Fibroblast of peridontal ligament (primary cell): ENCODE measurements at regions not wholly inside any gene's neighbourhood (a gene's known extent, or its start where the extent isn't known, plus 50 kb on each side); places are given as distances from the start of the nearest gene placed in this dataset.

Source experiments
- DNase-seq: peaks from one replicate; pipeline ENCODE4 v3.0.0-alpha.2; 2010; ENCODE audit errors: extremely low read depth

DNA sequence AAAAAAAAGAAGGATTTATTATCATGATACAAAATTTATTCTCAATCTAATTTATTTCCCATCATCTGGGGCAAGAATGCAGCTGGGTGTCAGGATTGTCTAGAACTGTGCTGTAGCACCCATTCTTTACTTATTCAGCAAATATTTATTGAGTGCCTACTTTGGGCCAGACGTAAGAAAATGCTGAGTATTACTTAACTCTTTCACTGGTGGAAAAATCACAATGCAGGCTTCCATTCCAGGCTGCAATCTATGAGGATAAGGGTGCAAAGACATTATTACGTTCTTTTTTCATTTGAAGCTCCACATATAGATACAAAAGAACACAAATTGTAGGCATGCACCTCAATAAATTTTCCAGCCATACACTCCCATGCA lies 86.0 kb upstream of the CDKN3 start:
- no peak for DNase-seq

DNA sequence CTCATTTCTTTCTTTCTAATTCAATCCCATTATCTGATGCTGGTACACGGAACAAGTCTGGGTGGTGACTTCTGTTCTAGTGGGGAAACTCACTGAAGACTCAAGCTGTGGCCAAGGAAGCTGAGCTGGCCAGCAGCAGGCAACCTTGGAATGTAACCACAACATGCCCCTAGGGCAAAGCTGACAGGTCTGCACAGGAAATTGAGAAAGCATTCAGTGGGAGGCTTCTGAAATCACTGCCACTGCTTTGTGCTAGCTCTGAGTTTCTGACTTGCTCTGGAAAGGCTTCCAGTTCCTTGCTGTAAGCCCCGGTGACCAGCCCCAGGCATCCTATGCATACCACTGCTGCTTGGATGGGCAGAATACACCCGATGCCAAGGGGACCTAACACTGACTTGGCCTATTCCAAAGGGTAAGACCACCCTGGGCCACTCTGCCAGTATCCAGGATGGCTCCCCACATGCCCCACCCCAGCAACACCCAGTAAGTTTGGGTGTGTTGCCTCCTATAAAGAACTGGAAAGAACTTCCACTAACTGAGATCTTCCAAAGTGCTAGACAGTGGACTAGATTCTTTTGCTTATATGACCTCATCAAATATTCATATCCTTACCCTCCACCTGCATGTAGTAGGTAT lies 84.5 kb upstream of the CDKN3 start:
- peak; percentile 69 for DNase-seq

- no peak for DNase-seq
Measured at GRCh38 chr14:54314365-54315104, 82.3 kb upstream of the CDKN3 start.

DNA sequence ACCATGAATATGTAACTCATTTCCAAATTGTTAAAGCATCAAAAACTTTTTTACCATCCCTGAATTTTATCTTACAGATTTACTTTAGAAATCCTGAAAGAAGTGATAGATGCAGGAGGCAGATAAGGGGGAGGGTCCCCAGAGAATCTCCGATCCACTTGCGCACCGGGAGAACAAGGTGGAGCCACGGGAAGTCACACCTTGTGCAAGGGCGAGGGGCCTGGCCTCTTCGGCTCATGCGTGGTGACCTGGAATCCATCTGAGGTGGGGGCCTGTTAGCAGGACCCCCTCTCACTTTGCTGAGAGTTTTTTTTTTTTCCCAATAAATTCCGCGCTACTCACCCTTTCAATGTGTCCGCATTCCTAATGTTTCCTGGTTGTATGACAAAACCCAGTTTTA lies 80.2 kb upstream of the CDKN3 start:
- no peak for DNase-seq

DNA sequence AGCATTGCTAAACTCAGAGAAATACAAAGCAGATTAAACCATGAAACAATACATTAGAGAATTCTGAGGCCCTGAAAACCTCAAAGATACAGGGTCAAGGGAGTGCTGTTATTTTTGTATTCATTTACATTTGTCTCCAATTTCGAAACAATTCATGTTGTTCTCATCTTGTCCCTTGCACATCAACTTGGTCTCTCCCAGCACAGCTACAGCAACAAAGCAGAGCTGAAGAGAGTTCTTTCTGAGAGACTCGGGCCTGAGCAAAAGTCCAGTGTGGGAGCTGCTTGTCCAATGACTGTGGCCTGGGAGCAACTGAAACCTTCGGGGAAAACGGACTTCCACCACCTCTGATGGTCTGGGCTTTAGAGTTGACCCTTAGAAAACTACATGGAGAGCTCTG lies 79.4 kb upstream of the CDKN3 start:
- no peak for DNase-seq

GRCh38 chr14:54322246-54322645 lies 74.6 kb upstream of the CDKN3 start:
- DNase-seq: no peak

DNA sequence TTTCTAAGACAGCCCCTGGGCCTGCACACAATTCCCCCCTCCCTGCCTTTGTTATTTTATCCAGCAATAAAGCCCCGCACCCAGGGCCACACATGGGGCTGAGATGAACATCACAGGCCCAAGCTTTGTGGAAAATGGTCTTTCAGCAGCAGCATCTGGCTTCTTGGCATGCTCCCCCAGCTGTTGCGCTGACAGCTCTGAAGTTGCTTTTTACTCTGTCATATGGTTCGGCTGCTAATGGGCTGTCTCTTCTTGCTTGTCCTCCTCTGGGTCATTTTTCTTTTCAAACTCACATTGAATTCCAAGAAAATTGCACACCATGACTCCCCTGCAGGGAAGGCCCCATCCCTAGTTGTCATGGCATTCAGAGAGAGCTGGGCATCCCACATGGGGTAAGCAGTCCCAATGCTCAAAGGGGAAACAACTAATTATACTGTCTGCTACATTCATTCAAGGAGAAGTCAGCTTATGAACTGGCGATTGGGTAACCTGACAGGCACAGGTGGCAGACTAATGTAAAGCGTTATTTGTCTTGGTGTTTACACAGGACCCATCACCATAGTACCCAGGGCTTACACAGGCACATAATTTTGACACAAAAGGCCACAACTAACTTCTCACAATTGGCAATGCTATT lies 74.0 kb upstream of the CDKN3 start:
- DNase-seq: no peak

DNA sequence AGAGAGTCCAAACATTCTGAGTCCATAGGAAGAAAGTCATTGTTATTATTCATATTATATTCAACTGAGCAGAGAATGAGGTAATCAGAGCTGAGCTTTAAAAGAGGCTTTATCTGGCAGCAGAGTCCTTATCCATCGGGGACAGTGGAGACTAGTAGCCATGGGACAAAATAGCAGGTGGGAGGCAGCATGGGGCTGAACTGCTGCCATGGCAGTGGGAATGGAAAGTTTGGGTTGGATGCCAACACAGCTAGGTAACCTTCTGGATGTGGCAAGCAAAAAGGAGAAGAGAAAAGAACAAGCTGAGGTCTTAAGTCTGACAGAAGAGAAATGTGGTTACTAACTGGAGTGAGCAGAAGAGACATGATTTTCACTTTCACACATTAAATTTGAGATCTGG lies 71.0 kb upstream of the CDKN3 start:
- no peak for DNase-seq

- DNase-seq: peak; percentile 77
Measured at GRCh38 chr14:54329082-54329695, 67.6 kb upstream of the CDKN3 start.

DNA sequence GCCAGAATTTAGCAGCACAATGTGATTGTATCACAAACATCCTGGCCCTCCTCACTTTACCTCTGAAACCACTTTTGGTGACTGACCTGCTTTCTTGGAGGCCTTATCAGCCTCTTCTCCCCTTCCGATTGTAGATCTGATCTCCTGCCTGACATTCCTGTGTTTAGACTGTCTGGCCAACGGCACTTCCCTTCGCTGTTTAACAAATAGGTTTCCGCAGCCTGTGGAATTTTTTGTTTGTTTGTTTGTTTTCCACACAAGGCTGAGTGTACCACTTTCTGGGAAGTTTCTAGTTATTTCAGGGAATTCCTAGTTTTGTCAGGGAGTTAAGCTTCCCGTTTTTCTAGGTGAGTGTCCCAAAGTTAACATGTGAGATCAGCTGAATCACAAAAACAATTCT lies 65.9 kb upstream of the CDKN3 start:
- no peak for DNase-seq

GRCh38 chr14:54331516-54331915 lies 65.3 kb upstream of the CDKN3 start:
- no peak for DNase-seq

- no peak for DNase-seq
Measured at GRCh38 chr14:54332490-54332889, 64.3 kb upstream of the CDKN3 start.

- DNase-seq: no peak
Measured at GRCh38 chr14:54333511-54333910, 63.3 kb upstream of the CDKN3 start.

DNA sequence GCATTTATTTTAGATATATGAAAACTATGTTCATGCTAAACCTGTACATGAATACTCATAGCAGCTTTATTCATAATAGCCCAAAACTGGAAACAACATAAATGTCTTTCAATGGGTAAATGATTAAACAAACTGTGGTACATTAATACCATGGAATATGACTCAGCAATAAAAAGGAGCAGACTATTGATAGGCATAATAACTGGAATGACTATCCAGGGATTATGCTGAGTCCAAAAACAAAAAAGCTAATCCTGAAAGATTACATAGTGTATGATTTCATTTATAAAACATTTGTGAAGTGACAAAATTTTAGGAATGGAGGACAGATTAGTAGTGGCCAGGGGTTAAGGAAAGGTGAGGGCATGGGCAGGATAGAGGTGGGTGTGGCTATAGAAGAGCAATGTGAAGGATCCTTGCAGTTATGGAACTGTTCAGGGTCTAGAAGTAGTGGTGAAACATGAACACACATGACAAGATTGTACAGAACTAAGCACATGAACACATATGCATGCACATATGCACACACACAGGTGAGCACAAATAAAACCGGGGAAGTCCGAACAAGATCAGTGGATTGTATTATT lies 61.1 kb upstream of the CDKN3 start:
- DNase-seq: no peak

- DNase-seq: no peak
Measured at GRCh38 chr14:54337314-54337713, 59.5 kb upstream of the CDKN3 start.

- DNase-seq: peak; percentile 65
Measured at GRCh38 chr14:54338696-54339317, 58.0 kb upstream of the CDKN3 start.

GRCh38 chr14:54339771-54340170 lies 57.0 kb upstream of the CDKN3 start:
- DNase-seq: no peak

GRCh38 chr14:54342806-54343205 lies 54.0 kb upstream of the CDKN3 start:
- no peak for DNase-seq

DNA sequence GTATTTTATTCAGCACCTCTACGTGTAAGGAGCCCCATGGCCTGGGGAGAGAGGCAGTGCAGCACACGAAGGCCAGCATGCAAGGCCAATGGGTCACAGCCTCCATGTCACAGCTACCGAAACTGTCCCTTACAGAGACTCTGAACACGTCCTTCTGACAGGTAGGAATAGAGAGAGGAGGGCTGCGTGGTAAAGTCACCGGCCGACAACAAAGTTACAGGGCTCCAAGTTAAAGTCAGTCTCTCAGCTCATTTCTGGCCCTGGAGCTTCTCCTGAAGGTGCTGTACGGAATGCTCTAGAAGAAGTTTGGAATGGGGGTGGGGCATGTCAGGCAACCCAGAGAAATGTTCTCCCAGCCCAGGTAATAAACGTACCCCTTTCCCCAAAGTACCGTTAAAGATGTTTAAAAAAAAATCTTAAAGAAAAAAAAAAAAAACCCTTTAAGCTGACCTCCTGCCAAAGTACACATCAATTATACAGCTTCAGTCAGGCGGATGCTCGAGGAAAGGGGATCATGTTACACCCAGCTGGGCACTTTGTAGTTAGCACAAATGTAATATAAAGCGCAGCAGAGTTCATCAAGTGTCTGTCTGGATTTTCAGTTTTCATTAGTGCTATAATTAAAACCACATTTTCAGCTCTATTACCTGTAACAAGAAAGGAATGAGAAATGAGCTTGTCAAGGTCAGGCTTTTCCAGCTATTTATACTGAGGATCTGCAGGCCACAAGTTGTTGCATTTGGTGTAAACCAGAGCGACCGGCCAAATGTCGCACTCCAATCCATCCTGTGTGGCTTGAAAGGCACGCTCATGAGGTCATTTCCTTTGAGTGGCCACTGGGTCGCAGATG lies 53.3 kb upstream of the CDKN3 start:
- DNase-seq: peak; percentile 68

DNA sequence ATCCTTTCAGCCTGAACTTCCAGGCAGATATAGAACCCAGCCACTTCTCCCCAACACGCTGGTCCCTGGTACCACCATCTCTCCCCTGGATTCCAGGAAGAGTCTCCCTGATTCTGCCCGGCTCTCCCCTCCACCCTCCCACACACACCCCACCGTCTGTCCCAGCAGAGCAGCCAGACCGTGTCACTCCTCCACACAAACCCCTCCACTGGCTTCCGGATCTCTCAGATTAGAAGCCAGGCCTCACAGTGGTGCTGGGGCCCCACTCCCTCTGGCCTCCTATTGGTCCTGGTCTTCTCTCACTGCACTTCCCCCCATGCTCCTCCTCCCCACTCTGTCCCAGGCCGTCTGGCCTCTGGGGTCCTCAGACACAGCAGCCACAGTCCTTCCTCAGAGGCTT lies 52.4 kb upstream of the CDKN3 start:
- DNase-seq: no peak

DNA sequence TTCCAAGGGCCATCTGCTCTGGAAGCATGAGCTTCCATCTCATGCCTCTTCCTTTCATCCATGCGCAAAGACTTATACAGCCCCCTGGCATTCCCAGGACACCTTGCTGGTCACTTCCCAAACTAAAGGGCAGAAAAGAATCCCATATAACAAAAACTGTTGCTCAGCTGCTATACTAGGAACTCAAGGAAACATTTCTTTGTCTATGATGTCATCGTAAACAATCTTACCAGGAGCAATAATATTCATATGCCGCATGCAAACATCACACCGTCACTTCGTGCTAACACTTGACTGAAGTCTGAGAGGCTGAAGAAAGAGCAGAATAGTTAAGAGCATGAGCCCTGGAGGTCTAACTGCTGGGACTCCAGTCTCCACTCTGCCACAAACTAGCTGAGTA lies 50.5 kb upstream of the CDKN3 start:
- DNase-seq: no peak
